Neural cell (in vitro differentiated cells): ENCODE measurements at regions not wholly inside any gene's neighbourhood (a gene's known extent, or its start where the extent isn't known, plus 50 kb on each side); places are given as distances from the start of the nearest gene placed in this dataset.

Experiments
- H2AFZ ChIP-seq: fragments of 200-600, 300-800 bp; sonication (generic), shearing (Covaris generic); 2 replicates; pipeline ENCODE4 v1.6.0; 2014; ENCODE audit warnings: low read depth, mild to moderate bottlenecking, antibody characterized with exemption, low read length, moderate library complexity
- H3F3A ChIP-seq: fragments of 200-600 bp; shearing (Covaris generic); 2 replicates; pipeline ENCODE4 v1.6.1; 2016; ENCODE audit warnings: mild to moderate bottlenecking, moderate library complexity, mixed read lengths, antibody characterized with exemption, low read length; ENCODE audit not compliant: insufficient read depth, poor library complexity, severe bottlenecking
- H3K27ac ChIP-seq: fragments of 200-600, 300-800 bp; sonication (generic), shearing (Covaris generic); 2 replicates; pipeline ENCODE4 v1.5.1; 2014; ENCODE audit warnings: mild to moderate bottlenecking, low read length, moderate library complexity
- H3K27me3 ChIP-seq: fragments of 300-800, 200-600 bp; sonication (generic), shearing (Covaris generic); 2 replicates; pipeline ENCODE4 v1.6.0; 2014; ENCODE audit warnings: mild to moderate bottlenecking, low read depth, low read length, moderate library complexity; ENCODE audit not compliant: insufficient read depth
- H3K36me3 ChIP-seq: fragments of 300-800, 200-600 bp; sonication (generic), shearing (Covaris generic); 2 replicates; pipeline ENCODE4 v1.5.1; 2014; ENCODE audit warnings: mild to moderate bottlenecking, antibody characterized with exemption, low read length, moderate library complexity; ENCODE audit not compliant: insufficient read depth
- H3K4me2 ChIP-seq: fragments of 300-800, 200-600 bp; sonication (generic), shearing (Covaris generic); 2 replicates; pipeline ENCODE4 v1.6.0; 2014; ENCODE audit warnings: mild to moderate bottlenecking, low read length
- H3K4me3 ChIP-seq: fragments of 300-800, 200-600 bp; sonication (generic), shearing (Covaris generic); 2 replicates; pipeline ENCODE4 v1.5.1; 2014; ENCODE audit warnings: mild to moderate bottlenecking, low read length, moderate library complexity
- H3K79me2 ChIP-seq: fragments of 200-600 bp; shearing (Covaris generic); replicated peaks from 2 replicates; pipeline ENCODE4 v1.6.0; 2014; ENCODE audit warnings: mild to moderate bottlenecking, low read length, moderate library complexity; ENCODE audit not compliant: insufficient read depth
- H3K9ac ChIP-seq: fragments of 300-800, 200-600 bp; sonication (generic), shearing (Covaris generic); 2 replicates; pipeline ENCODE4 v1.6.1; 2016; ENCODE audit warnings: mild to moderate bottlenecking, low read length, mixed read lengths
- H3K9me2 ChIP-seq: fragments of 200-600 bp; shearing (Covaris generic); 2 replicates; pipeline ENCODE4 v1.6.1; 2016; ENCODE audit warnings: mild to moderate bottlenecking, low read length, mixed read lengths; ENCODE audit not compliant: insufficient read depth
- H3K9me3 ChIP-seq: fragments of 200-600, 300-800 bp; sonication (generic), shearing (Covaris generic); 2 replicates; pipeline ENCODE4 v1.6.1; 2016; ENCODE audit warnings: mild to moderate bottlenecking, mixed run types, low read length, moderate library complexity, mixed read lengths
- H4K20me1 ChIP-seq: fragments of 200-600 bp; shearing (Covaris generic); 2 replicates; pipeline ENCODE4 v1.6.1; 2016; ENCODE audit warnings: mild to moderate bottlenecking, mixed run types; ENCODE audit not compliant: insufficient read depth
- EP300 ChIP-seq: fragments of 450-650 bp; conservative IDR thresholded peaks from 2 replicates; pipeline ENCODE4 v1.6.1; 2014; ENCODE audit warnings: antibody characterized with exemption, mild to moderate bottlenecking, moderate library complexity; ENCODE audit not compliant: poor library complexity, severe bottlenecking
- EZH2 ChIP-seq: fragments of 200-600, 300-800 bp; shearing (Covaris generic), sonication (generic); IDR thresholded peaks from 2 replicates; pipeline ENCODE4 v1.6.1; 2014; ENCODE audit warnings: antibody characterized with exemption, low read length, borderline replicate concordance, mild to moderate bottlenecking; ENCODE audit not compliant: insufficient read depth, poor library complexity, severe bottlenecking
- MXI1 ChIP-seq: fragments of 450-650 bp; conservative IDR thresholded peaks from 2 replicates; pipeline ENCODE4 v1.6.1; 2014; ENCODE audit warnings: antibody characterized with exemption, mild to moderate bottlenecking; ENCODE audit not compliant: poor library complexity, severe bottlenecking
- POLR2AphosphoS5 ChIP-seq: IDR thresholded peaks from 2 replicates; pipeline ENCODE4 v1.6.1; 2012
- RAD21 ChIP-seq: fragments of 450-650 bp; conservative IDR thresholded peaks from 2 replicates; pipeline ENCODE4 v1.6.1; 2014; ENCODE audit warnings: antibody characterized with exemption, mild to moderate bottlenecking, moderate library complexity
- SMC3 ChIP-seq: fragments of 450-650 bp; conservative IDR thresholded peaks from 2 replicates; pipeline ENCODE4 v1.6.1; 2014; ENCODE audit warnings: antibody characterized with exemption, mild to moderate bottlenecking, moderate library complexity; ENCODE audit not compliant: poor library complexity
- TAF1 ChIP-seq: IDR thresholded peaks from 2 replicates; pipeline ENCODE4 v1.6.1; 2012; ENCODE audit warnings: low read depth
- TF ChIP-seq, protein P1 (sequence below): fragments of 450-650 bp; IDR thresholded peaks from 2 replicates; pipeline ENCODE4 v1.5.1; 2014; ENCODE audit warnings: antibody characterized with exemption, mild to moderate bottlenecking, moderate library complexity; ENCODE audit not compliant: poor library complexity, severe bottlenecking
- TF ChIP-seq, protein P2 (sequence below): IDR thresholded peaks from 2 replicates; pipeline ENCODE4 v1.6.1; 2012; ENCODE audit warnings: borderline replicate concordance

DNA sequence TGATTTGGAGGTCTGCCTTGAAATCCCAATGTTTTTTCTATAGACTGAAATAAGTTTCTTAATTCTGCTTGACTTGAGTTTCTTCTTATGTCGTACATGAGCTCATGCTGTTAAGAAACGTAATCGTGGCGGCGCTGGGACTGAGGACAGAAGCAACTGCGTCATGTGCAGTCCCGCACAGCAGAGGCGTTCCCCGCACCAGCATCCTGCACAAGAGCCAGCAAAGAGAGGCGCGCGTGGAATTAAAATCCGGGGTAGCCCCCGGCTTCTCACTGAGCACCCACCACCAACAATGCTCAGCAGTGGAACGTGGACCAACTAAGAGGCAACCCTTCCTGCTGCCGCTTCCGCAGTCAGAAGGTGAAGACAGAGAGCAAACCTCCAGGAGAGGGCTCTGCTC is 496.2 kb upstream of the ADAMTS16 start:
- no peak overlapping the region for H3K9ac ChIP-seq

DNA sequence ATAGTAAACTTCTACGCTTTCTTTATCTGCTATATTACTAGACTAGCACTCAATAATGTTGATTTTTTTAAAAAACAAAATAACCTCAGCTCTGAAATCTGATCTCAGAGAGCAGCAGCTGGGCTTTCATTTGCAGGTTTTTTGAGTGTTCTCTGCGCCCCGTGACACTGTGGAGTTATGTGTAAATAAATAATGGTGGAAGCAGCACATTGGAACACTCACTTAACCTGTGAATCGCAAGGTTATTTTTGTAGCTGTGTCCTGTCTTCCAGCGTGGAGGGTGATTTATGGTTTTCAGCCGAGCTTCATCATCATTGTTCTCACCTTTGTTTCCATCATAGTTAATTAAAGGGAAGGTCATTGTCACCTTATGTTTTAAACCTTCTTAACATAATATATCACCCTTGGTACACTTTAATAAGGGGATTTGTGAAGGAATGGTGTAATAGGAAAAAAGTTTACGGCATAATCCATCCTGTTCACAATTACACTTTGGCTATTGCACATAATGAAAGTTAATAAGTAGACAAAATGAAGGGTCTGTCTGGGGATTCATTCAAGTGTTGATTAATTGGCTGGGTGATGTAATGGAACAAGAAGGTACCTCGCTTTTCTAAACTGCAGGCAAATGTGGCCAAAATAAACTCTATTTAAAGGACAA is 493.3 kb upstream of the ADAMTS16 start:
- Histone ChIP-seq H3K36me3 (no peaks in the 10 kb centered on the region), H3K9me2 (no peaks in the 10 kb centered on the region), H3F3A (no peaks in the 10 kb centered on the region), H3K27me3 (no peaks in the 10 kb centered on the region), H4K20me1 (no peaks in the 10 kb centered on the region), H3K4me3 (no peak overlapping the region), H3K9me3 (no peaks in the 10 kb centered on the region), H3K4me2 (no peak overlapping the region), H3K9ac (no peak overlapping the region), H2AFZ (no peak overlapping the region), H3K27ac (no peak overlapping the region), H3K79me2 (no peaks in the 10 kb centered on the region)
- no peak for TF ChIP-seq POLR2AphosphoS5
- TF ChIP-seq, protein P1, sequence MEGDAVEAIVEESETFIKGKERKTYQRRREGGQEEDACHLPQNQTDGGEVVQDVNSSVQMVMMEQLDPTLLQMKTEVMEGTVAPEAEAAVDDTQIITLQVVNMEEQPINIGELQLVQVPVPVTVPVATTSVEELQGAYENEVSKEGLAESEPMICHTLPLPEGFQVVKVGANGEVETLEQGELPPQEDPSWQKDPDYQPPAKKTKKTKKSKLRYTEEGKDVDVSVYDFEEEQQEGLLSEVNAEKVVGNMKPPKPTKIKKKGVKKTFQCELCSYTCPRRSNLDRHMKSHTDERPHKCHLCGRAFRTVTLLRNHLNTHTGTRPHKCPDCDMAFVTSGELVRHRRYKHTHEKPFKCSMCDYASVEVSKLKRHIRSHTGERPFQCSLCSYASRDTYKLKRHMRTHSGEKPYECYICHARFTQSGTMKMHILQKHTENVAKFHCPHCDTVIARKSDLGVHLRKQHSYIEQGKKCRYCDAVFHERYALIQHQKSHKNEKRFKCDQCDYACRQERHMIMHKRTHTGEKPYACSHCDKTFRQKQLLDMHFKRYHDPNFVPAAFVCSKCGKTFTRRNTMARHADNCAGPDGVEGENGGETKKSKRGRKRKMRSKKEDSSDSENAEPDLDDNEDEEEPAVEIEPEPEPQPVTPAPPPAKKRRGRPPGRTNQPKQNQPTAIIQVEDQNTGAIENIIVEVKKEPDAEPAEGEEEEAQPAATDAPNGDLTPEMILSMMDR = no peak
- TF ChIP-seq EZH2 = no peak
- no peak for TF ChIP-seq SMC3
- no peak for TF ChIP-seq RAD21
- TF ChIP-seq, protein P2, sequence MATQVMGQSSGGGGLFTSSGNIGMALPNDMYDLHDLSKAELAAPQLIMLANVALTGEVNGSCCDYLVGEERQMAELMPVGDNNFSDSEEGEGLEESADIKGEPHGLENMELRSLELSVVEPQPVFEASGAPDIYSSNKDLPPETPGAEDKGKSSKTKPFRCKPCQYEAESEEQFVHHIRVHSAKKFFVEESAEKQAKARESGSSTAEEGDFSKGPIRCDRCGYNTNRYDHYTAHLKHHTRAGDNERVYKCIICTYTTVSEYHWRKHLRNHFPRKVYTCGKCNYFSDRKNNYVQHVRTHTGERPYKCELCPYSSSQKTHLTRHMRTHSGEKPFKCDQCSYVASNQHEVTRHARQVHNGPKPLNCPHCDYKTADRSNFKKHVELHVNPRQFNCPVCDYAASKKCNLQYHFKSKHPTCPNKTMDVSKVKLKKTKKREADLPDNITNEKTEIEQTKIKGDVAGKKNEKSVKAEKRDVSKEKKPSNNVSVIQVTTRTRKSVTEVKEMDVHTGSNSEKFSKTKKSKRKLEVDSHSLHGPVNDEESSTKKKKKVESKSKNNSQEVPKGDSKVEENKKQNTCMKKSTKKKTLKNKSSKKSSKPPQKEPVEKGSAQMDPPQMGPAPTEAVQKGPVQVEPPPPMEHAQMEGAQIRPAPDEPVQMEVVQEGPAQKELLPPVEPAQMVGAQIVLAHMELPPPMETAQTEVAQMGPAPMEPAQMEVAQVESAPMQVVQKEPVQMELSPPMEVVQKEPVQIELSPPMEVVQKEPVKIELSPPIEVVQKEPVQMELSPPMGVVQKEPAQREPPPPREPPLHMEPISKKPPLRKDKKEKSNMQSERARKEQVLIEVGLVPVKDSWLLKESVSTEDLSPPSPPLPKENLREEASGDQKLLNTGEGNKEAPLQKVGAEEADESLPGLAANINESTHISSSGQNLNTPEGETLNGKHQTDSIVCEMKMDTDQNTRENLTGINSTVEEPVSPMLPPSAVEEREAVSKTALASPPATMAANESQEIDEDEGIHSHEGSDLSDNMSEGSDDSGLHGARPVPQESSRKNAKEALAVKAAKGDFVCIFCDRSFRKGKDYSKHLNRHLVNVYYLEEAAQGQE = no peak
- no peak for TF ChIP-seq EP300
- no peak for TF ChIP-seq MXI1
- TF ChIP-seq TAF1 = no peak

More for the DNA sequence above, 496.2 kb upstream of the ADAMTS16 start:
- H3K4me2 ChIP-seq = no peak overlapping the region
- H3K79me2 ChIP-seq = no peaks in the 10 kb centered on the region
- no peaks in the 10 kb centered on the region for H3K36me3 ChIP-seq
- TF ChIP-seq RAD21 (no peak), EP300 (no peak), EZH2 (no peak), MXI1 (no peak), TAF1 (no peak), SMC3 (no peak), POLR2AphosphoS5 (no peak)
- TF ChIP-seq, protein P1 = no peak
- TF ChIP-seq, protein P2 = no peak
- no peaks in the 10 kb centered on the region for H3K27me3 ChIP-seq
- no peak overlapping the region for H2AFZ ChIP-seq
- no peaks in the 10 kb centered on the region for H4K20me1 ChIP-seq
- no peaks in the 10 kb centered on the region for H3K9me3 ChIP-seq
- no peak overlapping the region for H3K4me3 ChIP-seq
- no peak overlapping the region for H3K27ac ChIP-seq
- H3F3A ChIP-seq = no peaks in the 10 kb centered on the region
- H3K9me2 ChIP-seq = no peaks in the 10 kb centered on the region
